DMS79 treated with DMSO at 0.1 percent for 48 hours (cell line): ENCODE measurements at regions not wholly inside any gene's neighbourhood (a gene's known extent, or its start where the extent isn't known, plus 50 kb on each side); places are given as distances from the start of the nearest gene placed in this dataset.

Source experiments
- DNase-seq: peaks from one replicate; lab custom pipeline; 2025; lab: John Stamatoyannopoulos, UW

DNA sequence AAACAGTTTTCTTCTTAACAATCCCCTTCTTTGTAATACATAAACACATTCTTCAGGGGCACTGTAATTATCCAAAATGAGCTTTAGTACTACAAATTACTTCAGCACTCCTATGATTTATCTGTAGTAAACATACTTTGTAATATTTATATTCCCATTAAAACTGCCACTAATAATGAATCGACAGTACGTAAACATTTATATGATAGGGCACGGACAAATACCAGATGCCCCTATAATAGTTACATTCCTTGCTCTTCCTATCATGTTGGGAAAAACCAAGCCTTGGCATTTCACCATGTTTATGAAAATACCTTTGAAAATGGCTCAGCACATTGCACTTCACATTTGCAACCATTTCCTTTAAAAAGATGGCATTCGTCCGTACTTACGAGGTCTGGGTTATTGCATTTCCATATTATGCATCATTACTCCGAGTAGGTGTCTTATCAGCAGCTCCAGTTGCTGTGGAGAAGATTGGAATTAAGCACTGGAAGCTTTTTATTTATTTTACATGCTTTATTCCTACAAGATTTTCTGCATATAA, 1043.4 kb downstream of the DIAPH3 start:
- DNase-seq = no peak

DNA sequence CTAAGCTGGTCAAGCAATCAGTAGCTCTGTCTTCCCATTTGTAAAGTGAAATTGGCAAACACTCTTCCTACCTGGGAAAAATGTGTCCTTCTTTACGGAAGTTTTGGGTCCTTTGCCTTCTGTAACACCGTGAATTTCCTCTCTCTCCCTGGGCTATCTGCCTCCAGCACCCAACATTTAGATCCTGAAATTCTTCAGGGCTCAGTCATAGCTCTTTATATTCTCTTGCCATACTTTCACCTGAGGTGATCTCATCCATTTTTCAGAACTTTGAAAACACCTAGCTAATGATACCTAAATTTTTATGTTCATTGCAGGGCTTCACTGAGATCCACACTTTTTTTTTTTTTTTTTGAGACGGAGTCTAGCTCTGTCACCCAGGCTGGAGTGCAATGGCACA, 1042.2 kb downstream of the DIAPH3 start:
- no peak for DNase-seq

DNA sequence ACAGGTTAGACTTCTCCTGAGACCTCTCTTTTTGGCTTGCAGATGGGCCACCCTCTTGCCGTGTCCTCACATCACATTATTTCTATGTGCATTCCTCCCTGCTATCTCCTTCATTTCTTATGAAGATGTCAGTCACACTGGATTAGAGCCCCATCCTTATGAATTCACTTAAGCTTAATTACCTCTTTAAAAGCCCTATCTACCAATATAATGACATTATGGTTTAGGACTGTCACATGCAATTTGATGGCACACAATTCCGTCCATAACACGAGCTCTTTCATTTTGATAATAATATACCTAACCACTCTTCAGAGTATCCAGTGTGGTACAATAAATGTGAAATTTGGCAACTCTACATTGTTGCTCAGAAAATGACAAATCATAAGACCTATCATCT, 1037.3 kb downstream of the DIAPH3 start:
- DNase-seq = no peak

DNA sequence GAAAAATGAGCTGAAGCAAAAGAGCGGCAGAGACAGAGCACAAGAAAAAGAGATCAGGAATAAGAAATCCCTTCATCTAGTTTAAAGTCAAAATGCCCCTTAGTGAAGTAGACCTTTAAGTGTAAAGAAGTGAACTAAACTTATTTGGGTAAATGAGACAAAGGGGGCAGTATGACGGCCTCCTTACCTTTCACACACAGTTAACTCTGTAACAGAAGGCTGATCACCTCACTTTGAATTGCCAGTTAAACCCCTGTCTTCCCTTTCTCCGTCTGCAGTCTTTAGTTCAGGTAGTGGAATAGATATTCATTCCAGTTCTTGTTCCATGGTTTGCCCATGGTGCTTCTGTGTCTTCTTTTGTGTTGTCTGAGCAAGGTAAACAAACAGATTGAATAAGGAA, 1029.8 kb downstream of the DIAPH3 start:
- no peak for DNase-seq

DNA sequence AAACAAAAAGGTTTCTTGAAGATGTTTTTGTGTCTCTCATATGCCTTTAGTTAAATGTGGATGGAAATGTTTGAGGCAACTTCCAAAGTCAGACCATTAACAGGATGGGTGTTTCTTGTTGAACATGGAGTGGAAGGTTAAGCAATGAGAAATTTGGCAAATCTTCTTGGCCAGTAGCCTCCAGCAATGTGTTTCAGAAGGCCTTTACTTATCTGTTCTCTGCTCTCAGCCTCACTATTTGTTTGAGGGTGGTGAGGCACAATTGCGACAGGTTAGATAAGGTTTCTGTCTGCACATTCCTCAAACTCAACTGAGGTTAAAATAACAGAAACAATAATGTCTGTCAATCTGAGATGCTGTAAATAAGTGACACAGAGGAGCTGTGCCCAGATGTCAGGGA, 1019.0 kb downstream of the DIAPH3 start:
- DNase-seq = no peak

DNA sequence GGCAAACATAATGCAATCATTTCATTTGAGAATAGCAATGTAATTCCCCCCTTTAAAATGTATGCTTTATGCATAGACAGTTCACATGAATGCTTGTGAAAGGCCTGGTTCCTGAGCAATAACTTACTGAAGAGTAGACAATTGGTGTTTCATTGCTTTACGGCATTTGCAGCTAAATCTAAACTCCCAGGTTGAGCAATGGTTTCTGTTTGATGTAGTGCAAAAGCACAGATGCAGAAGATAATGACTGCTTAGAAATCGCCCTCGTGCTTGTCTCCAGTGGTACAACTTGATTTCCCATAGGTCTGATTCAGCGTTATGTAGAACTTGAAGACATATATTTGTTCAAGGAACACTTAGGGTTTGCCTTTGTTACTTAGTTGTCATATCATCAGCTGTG, 1018.3 kb downstream of the DIAPH3 start:
- DNase-seq = no peak

DNA sequence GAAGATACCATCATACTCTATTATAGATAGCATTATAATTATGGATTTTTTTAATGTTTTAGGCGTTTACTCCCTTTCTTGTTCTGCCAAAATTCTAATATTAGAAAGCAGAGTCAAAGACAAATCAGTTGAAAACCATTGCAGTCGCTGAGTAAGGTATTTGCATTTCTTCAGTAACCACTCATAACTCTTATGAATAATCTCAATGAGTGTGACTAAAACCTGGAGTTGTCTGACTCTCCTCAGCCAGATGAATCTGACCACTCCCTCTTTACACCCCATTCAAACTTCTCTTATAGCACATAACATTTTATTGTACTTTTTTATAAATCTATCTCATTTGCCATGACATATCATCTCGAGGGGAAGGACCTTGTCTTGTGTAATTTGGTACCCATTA, 1006.5 kb downstream of the DIAPH3 start:
- DNase-seq = no peak

DNA sequence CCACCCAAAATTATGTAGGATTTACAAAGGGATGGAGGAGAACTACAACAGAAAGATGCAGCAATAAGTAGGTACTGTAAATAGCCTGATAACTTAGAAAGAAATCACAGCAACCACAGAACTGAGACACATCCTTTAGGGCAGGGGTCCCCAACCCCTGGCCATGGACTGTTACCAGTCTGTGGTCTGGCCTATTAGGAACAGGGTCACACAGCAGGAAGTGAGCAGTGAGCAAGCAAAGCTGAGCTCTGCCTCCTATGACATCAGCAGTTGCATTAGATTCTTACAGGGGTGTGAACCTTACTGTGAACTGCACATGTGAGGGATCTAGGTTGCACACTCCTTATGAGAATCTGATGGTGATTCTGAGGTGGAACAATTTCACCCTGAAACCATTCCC, 997.6 kb downstream of the DIAPH3 start:
- DNase-seq = no peak

DNA sequence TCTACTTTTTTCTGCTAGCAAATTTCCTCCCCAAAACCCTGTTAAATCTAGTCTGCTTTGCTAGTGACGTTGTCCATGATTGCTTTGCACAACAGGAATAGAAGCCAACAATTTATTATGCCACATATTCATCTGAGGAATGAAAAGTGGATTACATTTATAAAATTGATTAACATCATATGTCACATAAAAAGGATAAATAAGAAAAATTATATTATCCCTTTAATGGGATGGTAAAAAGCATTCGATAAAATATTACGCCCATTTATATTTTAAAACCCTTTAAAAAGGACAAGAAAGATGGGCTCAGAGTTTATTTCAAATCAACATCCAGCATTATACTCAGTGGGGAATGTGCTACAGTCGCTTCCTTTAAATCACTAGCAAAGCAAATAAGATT, 991.7 kb downstream of the DIAPH3 start:
- no peak for DNase-seq

DNA sequence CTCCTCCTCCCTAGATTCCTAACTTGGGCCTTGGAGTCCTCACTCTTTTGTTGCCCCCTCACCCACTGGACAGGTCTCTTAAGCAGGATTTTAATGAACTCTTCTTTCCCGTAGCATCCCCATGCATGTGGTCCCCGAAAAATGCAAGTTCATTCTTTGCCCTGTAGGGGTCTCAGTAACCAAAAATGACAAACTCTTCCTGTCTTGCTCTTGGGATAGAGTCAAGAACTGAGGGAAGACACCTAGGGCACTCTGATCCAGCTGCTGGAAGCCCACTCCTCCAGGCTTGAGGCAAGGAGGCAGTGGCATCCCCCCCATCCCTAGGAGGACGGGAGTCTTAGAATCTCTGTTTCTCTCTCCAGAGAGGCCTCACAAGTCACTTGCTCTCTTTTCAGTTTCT, 987.0 kb downstream of the DIAPH3 start:
- DNase-seq = no peak

DNA sequence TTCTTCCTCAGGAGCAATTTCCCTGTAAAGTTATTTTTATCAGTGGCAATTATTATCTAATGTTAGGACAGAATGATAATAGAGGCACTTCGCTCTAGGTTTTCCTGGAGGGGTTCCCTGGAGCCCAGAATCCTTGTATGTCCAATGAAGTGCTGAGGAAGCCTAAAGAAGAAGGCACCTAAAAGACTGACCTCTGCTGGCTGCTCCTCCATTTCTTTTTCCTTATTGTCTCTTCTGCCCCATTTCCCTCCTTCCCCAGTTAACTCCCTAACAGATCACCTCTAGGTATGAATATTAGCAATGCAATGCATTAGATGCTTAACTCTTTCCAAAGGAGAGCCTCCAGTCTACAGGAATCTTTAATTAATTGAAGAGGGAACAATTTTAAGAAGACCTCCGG, 985.4 kb downstream of the DIAPH3 start:
- no peak for DNase-seq

DNA sequence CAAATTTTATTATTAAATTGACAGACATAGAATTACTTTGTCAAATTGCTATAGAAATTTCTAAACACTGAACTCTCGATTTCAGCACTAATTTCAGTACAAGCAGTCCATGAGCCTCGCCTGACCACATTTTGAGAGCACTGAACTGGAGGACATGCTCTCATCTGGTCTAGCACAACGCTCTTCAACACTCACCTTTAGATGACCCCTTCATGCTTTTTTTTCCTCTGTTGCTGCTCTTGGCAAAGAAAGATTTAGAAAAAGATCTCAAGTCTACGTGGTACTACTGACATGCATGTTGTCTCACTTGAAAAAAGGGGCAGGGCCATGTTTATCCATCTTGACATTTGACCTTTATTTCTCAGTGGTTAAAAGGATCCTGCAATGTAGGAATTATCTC, 981.5 kb downstream of the DIAPH3 start:
- no peak for DNase-seq

DNA sequence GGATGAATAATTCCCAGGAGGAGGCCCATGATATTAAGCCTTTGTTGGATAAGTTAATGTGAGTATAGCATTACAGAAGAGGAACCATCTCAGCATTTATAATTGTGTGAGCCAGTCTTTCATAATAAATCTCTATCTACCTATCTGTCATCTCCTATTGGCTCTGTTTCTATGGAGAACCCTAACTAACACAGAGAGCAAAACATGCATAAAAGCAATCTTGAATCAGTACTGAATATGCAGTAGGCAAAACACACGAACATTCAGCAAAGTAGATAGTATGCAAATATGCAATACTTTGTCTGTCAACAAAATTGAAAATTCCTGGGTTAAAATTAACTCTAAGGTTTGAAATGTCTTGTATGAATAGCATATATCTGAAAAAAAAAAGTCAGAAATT, 966.3 kb downstream of the DIAPH3 start:
- no peak for DNase-seq

DNA sequence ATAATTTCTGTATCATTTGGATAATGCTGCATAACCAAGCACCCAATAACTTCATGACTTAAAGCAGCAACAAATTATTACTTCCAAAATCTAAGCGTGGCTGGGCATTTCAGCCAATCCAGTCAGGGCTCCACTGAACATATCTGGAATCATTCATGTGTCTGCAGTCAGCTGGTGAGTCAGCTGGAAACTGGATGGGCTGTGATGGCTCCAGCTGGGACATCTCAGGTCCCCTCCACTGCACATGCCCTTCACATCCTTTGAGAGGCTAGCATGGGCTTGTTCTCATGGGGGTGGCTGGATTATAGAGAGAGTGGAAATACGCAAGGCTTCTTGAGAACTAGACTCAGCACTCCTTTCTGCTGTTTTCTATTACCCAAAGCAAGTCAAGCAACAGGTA, 961.9 kb downstream of the DIAPH3 start:
- no peak for DNase-seq

DNA sequence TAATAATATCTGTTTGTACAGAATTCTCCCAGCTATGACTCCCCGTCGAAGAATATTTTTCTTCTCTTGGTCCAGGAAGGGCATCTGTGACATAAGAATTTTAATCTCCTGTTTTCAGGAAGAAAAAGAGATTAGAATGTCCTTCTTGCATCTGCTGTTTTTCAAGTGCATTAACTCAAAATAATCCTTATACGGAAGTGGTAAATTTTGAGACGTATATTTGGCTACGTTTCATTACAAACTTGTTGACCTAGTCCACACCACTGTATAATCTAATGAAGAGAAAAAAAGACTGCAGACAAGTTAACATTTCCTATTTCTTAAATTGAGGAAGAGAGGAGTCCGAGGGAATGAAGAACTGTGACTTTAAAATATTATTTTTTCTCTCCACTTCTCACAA, 959.9 kb downstream of the DIAPH3 start:
- DNase-seq = no peak

DNA sequence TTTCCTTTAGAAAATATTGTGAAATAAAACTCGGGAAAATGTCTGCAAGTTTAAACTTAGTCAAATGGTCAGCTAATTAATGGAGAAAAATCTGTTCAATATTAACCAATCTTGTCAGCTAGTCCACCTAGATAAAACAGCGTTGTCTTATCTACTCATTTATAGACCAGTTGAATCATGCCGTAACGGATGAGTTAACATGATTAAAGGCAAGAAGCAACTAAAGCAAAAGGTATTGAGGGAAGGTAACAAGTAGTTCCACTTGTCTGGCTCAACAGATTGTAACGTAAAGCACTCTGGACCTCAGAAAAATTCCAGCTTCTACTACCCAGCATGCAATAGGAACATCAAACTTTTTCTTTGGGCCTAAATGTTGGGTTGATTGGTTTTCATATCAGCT, 958.2 kb downstream of the DIAPH3 start:
- DNase-seq = no peak

DNA sequence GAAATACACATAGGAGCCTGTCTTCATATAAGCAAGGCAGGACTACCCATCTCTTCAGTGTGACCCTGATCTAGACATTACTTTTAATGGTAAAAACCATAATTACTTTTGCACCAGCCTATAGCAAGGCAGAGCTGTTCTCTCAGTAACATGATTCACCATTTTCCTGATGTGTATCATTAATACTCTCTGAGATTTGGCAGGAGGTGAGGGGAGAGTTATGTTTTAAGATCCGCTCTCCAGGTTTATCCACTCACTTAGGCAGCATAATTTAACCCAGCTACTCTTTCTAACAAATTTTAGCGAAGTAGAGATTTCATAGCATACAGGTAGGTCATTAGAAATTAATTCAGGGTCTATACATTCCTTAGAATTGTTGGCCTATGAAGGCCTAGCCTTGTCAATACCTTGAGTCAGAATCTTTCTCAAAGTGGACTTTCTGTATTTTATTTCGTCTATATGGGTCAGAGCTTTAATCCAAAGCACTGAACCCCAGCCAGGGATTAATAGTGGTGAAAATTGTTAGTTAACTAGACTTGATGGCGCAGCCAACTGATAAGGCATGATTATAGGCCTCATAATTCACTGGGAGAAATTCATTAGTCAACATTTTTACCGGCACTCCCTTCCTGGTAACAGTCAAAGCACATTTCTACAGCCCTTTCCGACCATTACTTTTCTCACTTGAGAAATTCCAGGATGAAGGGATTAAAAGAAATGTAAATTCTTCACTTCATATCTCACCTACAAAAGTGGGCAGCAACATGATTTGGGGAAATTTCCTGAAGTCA, 955.1 kb downstream of the DIAPH3 start:
- no peak for DNase-seq

DNA sequence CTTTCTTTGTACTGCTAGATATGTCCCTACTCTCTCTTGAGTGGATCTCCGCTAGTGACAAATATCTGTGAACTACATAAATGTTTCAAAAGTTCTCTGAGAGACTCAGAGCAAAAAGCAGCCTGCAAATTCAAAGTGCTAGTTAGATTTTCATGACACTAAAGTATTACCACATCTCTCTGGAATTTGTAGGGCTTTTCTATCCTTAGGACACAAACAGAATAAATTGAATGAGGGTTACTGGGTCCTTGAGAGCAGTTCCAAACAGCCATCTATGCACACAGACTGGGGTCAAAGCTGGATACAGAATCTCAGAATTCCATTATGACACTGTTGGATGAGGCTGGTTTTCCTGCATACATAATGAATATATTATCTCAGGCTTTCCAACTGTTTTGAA, 953.2 kb downstream of the DIAPH3 start:
- no peak for DNase-seq

DNA sequence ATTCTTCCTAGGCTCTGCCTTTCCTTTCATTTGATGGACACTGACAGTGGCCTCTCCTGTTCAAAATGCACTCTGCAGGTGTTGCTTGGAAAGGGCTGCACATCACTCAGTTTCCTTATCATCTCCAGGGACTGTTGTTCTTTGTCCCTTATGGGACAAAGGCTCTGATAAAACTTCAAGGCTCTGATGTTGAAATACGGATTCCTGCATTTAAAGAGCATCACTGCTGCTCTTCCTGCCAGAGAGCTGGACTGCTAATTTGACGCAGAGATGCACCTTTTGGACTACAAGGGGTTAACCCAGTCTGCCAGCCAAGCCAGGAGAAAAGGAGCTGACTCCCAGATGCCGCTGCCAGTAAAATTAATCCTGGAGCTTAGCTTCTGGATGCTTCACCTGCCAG, 952.1 kb downstream of the DIAPH3 start:
- DNase-seq = no peak

DNA sequence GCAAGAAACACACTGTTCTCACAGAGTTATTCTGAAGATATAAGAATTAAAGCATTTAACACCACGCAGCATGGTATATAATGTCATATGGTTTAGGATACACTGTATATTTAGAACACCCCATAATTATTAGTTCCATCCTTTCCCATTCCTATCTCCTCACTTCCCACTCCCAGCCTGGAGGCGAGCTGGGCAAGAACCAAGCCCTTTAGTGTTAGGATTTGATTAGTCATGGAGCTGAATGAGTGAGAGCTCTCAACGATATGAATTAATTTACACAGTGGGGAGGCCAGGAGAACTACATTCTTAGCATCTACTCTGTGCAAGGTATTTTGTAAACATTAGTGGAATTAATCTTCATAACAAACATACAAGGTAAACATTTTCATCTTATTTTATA, 934.3 kb downstream of the DIAPH3 start:
- no peak for DNase-seq

DNA sequence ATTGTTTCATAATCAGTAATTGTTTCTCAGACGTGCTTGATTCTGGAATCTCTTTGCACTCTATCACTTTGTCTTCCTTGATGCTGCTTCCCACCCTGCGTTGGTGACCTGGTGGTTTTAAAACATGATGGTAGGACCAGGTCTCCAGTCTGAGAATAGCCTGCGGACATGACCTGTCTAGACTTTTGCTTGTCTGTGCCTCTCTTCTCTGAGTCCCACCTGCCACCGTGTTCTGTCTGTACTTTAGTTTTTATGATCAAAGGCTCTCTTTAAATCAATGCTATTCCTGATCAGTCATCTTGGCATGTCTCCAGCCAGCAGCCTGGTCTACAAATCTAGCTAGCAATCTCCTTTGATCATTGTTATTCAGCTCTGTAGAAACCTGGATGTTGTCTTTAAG, 933.9 kb downstream of the DIAPH3 start:
- no peak for DNase-seq

DNA sequence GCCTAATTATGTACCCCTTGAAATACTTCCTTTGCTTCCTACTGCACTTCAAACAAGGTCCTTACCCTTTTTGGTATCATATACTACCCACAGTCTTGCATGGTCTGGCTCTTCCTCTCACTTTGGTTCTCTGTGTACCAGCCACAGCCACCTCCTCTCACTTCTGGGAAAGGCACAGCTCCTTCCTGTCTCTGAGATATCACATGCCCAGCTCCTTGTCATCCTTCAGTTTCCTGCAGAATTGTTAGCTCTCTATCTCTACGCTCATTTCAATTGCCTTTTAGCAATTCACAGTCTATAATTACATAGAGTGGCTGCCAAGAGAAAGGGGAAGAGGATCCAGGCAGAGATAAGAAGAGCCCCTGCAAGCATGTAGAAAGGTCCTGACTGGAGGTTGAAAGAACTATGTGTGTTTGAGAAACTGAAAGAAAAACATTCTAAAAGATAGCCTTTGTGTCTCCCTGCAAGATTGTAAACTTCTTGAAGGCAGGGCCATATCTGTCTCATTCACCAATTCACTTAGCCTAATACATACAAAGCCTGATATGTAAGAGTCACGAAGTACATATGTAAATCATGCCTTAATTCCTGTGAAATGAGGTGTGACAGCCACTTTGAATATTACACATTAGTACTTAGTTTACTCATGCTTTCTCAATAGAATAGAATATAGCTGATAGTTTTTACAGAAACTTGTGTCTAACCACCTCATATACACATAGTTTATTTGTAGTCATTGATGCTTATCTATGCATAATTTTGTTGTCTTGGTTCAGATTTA, 933.1 kb downstream of the DIAPH3 start:
- DNase-seq = no peak

DNA sequence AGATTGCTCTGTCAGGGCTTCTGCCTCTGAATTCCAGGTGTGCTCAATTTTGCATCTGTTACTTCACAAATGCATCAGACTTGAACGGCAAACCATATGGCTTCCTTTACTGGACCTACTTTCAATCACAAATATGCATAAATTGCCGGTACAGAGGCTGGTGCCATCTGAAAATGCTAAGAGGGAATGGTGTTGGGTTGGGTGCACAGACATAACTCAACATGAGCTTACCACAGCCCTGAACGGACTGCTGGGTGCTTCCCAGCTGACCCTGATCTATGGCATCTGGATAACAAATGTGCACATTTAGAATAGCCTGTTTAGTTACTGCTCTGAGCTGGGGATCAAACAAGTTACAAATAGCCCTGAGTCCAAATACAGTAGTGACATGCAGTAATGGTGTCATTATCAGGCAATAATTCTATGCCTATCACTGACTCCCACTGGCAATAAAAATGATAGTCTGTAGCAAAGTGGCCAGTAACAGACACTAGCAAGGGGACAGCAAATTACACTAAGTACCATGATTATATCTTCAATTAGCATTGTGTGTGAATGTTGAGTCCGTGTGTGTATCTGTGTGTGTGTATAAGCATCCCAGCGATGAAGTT, 927.3 kb downstream of the DIAPH3 start:
- no peak for DNase-seq
